Forelimb muscle (tissue), 1 donor: ENCODE measurements at regions not wholly inside any gene's neighbourhood (a gene's known extent, or its start where the extent isn't known, plus 50 kb on each side); places are given as distances from the start of the nearest gene placed in this dataset.

Experiments used
- DNase-seq: peaks from one replicate; pipeline ENCODE4 v3.0.0-alpha.2; 2013; ENCODE audit warnings: low read depth

DNA sequence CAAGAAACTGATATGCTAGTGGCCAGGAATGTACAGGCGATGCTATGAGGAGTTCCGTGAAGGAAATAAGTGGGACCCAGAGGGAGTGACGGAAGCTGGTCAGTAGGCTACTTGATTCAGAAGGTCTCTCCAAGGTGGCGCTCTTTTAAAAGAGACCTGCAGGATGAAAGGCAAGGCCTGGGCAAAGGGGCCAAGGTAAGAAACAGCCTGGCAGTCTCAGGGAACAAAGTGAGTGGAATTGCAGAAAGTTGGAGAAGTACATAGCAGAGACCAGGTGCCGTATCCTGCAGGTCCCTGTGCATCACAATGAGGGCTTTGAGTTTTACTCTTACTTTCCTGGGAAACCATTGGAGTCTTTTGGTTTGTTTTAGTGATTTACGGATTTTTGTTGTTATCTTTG is 905.6 kb downstream of the BCL11B start:
- DNase-seq = no peak

- no peak for DNase-seq
These were observed 903.8 kb downstream of the BCL11B start for GRCh38 chr14:98368221-98368620.

DNA sequence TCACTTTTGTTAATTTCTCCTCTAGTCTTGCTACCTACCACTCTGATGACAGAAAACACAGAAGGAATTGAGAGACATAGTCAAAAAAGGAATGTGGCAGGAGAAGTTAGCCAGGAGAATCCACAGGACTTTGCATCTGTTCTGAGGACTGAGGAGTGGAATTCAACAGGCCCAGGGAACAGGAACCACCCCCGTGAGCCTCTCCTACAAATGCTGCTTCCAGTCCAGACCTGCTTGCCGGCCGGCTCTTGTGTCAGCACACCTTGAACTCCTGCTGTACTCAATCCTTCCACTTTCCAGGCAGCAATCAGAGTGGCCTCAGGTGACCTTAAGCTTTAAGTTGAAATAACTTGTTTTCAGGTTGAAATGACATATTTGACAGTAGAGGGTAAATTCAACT is 903.1 kb downstream of the BCL11B start:
- no peak for DNase-seq

DNA sequence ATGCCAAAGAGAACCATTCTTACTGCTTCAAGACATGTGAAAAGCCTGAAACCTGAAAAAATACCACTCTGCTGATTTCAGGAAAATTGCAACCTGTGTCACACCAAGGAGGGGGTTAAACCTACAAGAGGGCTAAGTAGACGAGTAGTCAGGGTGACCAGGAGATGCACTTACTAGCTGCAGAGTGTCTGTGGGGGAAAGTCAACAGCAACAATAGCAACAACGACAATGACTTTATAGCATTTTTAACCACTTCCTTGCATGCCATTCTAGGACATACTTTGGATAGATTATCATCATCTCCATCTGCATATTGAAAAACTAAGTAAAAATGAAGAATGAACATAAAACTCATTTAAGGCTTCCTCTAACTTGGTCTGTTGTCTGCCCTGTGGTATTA is 902.7 kb downstream of the BCL11B start:
- DNase-seq = no peak

DNA sequence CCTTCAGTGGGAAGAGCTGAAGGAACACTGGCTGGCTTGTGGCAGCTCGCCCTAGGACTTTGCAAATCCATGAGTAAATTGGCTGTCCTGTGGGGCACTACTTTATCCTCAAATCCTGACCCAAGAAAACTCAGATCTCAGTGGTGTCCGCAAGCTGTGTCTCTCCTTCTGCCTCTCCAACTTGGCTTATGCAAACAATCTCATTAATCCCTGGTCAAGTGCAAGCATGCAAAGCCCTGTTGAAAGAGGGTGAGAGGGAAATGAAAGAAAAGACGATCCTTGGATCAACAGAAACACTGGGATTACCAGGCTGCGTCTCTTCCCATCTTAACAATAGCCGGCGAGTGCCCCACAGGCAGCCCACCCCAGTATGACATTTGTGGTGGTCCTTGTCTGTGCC is 901.6 kb downstream of the BCL11B start:
- no peak for DNase-seq

DNA sequence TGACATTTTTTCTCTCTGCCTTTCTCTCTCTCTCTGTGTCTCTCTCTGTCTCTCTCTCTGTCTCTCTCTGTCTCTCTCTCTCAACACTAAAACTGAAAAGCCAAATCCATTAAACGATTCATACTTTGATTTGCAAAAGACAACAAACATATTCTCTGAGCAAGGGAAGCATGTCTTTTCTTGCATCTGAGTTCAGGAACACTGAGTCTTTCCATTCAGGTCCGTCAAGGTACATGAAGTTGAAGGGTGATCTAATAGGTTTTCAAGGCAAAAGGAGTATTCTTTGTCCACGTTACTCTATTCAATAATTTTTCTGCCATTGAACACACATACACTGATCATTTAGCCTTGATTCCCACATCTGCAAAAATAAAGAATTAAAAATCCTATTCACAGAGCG is 900.9 kb downstream of the BCL11B start:
- no peak for DNase-seq

- DNase-seq = no peak
These were observed 897.9 kb downstream of the BCL11B start for GRCh38 chr14:98374136-98374535.

DNA sequence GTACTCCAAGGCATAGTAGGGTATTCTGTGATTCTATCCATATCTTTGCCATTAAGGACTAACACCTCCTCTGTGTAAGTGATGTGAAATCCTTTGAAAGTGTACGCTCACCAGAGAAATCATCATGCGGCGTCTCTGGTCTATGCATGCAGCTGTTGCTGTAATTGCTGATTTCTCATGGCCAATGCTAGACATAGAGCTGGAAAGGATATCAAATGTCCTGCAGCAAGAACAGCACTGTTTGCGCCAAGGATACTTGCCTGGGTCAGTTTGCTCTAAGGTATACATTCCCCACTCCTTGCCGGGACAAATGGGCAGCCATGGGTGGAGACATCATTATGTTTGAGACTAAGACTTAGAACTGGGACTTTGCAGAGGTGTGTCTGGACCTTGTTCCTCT is 896.4 kb downstream of the BCL11B start:
- DNase-seq = no peak

- no peak for DNase-seq
These were observed 892.2 kb downstream of the BCL11B start for GRCh38 chr14:98379830-98380229.

DNA sequence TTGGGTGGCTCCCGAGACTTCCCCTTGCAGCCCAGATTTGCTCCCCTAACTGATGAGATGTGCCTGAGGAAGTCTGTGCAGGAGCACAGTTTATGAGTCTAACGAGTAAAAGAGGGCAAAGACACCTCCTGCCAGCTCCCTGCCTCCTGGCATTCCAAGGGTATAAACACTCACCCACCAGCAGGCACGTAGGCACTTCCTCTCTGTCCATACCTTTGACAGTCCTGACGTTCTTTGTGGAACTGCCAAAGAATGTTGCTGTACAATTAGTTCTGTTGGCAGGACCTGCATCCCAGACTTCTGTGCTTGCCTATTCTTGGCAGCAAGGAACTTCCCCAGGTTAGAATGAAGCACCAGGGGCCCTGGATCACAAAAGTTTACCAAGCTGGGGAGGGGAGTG is 889.3 kb downstream of the BCL11B start:
- no peak for DNase-seq

DNA sequence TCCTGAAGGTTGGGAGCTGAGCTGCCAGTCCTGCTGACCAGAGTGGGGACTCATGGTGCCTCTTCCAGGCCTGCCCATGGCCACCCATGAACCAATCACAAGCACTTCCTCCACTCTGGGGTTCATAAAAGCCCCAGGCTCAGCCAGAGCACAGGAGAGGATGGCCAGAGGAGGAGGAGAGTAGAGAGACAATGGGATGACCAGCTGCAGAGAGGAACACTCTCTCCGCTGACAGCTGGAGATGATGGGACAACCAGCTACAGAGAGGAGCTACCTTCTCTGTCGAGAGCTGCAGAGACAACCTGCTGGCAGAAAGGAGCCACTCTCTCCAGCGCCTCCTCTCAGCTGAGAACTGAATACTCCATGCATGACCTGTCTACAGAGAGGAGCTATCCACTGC is 886.1 kb downstream of the BCL11B start:
- DNase-seq = no peak

DNA sequence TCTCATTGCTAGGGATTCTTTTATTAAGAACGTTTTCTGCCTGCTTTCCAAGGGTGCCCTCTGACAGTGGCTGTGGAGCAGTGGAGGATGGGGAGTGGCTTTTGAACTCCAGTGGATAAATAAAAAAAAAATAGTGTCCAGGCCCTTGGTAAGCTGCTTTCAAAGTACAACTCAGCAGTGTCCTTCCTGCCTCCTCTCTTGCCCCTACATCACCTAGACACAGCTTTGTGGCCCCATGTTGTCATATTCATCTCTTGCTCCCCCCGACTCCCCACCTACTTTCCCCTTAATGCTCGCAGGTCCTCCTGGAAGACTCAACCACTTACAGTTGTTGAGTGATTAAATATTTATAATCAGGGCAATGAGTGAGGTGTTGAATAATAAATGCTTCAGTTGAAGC is 880.9 kb downstream of the BCL11B start:
- DNase-seq = no peak

DNA sequence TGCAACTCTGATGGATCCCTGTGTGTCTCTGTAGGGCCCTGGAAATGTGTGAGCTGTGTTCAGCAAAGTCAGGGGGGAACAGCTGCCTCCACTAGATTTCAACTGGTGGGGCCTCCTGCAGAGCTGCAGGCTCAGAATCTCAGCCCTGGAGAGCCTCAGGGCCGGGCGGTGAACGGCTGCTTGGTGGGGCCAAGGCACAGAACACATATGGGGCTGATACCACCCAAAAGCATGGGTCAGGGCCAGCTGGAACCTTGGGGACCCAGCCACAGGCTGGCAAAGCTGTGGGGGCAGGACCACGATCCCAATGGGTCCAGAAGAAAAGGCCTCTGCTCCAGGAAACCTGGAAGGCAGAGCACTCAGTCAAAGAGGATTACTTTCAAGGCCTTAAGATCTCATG is 878.5 kb downstream of the BCL11B start:
- no peak for DNase-seq

GRCh38 chr14:98404811-98405210 is 867.2 kb downstream of the BCL11B start:
- no peak for DNase-seq

DNA sequence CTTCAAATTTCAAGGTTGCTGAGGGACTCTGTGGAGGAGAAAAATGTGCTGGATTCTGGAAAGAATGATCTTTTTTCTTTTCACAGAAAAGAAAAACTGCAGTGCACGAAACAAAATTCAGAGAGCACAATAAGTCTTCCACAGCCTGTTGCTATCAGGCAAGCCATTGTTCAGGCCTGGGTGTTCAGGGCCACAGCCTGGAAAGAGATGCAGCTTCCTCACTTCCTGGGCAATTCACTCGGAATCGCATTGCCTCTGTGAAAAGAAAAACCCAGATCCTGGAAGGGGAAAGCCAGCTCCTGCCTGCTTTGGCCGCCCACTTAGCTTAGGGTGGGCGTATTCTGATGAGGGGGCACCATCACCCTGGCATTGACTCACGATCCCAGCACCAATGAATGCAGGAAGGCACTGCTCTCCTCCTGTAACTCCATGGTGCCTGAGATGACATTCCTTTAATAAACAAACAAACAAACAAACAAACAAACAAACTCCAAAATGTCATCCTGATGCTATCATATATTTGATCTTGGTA is 863.9 kb downstream of the BCL11B start:
- no peak for DNase-seq

DNA sequence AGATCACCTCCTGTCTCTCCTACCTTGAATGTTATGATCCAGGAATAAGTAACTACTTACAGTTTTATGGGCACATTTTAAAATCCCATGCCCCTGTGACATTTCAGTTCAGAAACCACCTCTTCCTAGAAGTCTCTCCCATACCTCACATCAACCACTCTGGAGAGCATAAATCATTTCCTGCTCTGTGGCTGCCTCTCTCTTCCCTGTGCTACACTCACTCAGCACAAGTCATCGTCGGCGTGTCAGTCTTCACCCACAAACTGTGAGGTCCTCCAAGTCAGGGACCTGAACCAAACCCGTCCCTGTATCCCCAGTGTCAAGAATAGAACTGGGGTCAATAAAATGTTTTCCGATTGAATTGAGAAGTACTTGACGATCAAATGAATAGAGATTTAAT is 863.3 kb downstream of the BCL11B start:
- DNase-seq = no peak

GRCh38 chr14:98411154-98411553 is 860.8 kb downstream of the BCL11B start:
- DNase-seq = no peak

GRCh38 chr14:98412431-98412830 is 859.6 kb downstream of the BCL11B start:
- DNase-seq = no peak

GRCh38 chr14:98415766-98416165 is 856.2 kb downstream of the BCL11B start:
- no peak for DNase-seq

GRCh38 chr14:98417001-98417400 is 855.0 kb downstream of the BCL11B start:
- no peak for DNase-seq

DNA sequence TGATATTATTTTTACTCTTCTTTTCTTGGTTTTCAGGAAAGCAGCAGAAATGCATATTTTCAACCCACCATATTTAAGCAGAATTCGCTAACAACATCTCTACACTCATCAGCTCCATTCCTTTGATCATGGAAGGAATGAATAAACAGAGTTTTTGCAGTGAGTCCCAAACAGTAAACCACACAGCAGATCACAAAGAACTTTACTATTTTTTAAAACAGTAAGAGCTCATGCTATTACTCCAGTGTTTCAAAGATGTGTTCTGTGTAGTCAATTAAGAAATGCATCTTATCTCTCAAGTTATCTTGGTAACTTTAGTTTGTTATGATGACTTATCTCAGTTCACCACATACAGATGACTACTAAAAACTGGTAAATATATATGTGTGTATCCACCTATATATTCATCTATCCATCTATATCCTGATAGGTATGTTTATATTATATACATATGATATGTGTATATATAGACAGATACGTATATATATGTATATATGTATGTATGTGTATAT is 843.5 kb downstream of the BCL11B start:
- no peak for DNase-seq

GRCh38 chr14:98433436-98433835 is 838.6 kb downstream of the BCL11B start:
- DNase-seq = no peak

DNA sequence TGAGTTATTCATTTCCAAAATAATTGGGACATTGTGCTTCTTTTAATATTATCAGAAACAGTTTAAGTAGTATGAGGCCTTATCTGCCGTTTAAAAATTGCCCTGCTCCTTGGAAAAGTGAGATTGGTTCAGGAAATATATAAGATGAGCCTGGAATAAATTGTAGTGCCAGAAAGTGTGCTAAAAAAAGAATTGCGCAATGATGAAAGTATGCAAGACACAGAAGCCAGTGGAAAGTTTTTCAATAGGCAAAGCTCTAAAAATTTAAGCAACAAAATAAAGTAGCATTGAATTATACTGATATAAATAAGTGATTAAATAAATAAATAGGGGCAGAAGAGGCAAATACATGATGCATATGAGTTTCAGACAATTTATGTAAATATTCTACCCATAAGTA is 834.9 kb downstream of the BCL11B start:
- DNase-seq = no peak

GRCh38 chr14:98444077-98444476 is 827.9 kb downstream of the BCL11B start:
- DNase-seq = no peak

GRCh38 chr14:98445718-98446117 is 826.3 kb downstream of the BCL11B start:
- no peak for DNase-seq
